ENCODE measurements at regions not wholly inside any gene's neighbourhood (a gene's known extent, or its start where the extent isn't known, plus 50 kb on each side); places are given as distances from the start of the nearest gene placed in this dataset.
"Not testable (repeated sequence)": the region's sequence is repeated elsewhere in the genome, so short reads cannot be mapped to it uniquely, and the experiment has no call there.

DNA sequence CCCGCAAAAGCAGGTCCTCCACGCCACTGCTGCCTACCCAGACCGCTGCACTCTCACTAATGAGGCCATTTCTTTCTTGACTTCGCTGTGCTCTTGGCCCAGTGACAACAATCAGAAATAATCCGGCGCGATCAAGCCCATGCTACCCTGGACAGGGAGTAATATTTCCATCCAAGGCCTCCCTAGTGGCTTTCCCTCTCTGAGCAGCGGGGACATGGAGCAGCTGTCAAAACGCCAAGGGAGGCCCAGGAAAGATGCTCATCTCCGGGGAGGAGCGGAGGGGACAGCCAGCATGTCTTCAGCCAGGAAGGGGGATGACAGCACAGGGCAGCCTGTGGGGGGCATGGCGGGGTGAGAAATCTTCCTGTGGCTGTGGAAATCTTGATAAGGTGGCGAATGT is 154.9 kb downstream of the SEPTIN7 start:
- H3K27me3 ChIP-seq; H3K27ac ChIP-seq; DNase-seq; H3K4me3 ChIP-seq; H3K36me3 ChIP-seq; intact Hi-C loops (cut with DNase I; ENCODE audit: low total_unique reads); H3K9me3 ChIP-seq; H3K4me1 ChIP-seq; in situ Hi-C loops (cut with MboI; ENCODE audit: low pct_ligation_motif_present in 1 of 4, low pct_unique_long_range_greater_than_20kb in 1 of 4, low sequenced_read_pairs in 3 of 4): not testable (repeated sequence)
- 50 to 85% methylated on average over 2 to 13 of the region's 13 CpGs for WGBS, 2 donors (ENCODE audit: low coverage in 1 of 2)

DNA sequence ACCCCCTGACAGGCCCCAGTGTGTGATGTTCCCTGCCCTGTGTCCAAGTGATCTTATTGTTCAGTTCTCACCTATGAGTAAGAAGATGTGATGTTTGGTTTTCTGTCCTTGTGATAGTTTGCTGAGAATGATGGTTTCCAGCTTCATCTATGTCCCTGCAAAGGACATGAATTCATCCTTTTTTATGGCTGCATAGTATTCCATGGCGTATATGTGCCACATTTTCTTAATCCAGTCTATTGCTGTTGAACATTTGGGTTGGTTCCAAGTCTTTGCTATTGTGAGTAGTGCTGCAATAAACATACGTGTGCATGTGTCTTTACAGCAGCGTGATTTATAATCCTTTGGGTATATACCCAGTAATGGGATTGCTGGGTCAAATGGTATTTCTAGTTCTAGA is 156.1 kb downstream of the SEPTIN7 start:
- in situ Hi-C loops (cut with MboI; ENCODE audit: low pct_ligation_motif_present in 1 of 4, low pct_unique_long_range_greater_than_20kb in 1 of 4, low sequenced_read_pairs in 3 of 4); H3K9me3 ChIP-seq; DNase-seq; H3K36me3 ChIP-seq; H3K4me3 ChIP-seq; H3K4me1 ChIP-seq; intact Hi-C loops (cut with DNase I; ENCODE audit: low total_unique reads); H3K27me3 ChIP-seq; H3K27ac ChIP-seq: not testable (repeated sequence)
- WGBS, 2 donors (ENCODE audit: low coverage in 1 of 2): 86 to 92% methylated on average over 3 of the region's 3 CpGs

DNA sequence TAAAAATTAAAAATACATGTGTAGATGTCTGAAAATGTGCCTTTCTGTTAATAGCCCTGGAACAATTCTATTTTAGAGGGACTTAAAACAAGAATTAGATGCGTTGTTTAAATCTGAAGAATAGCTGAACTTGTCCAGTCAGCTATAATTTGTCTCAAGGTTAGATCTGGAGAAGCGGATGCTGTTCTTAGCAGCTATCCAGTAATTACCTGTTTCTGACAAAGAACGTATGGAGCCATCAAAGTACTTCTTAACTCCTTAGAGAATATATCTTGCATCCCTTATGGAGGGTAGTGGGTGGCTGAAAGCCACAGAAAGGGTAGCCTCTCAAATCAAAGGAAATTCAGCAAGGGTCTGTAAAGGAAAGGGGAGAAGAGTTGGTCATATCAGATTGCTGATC is 160.4 kb downstream of the SEPTIN7 start:
- intact Hi-C loops (cut with DNase I; ENCODE audit: low total_unique reads); DNase-seq; H3K27me3 ChIP-seq; in situ Hi-C loops (cut with MboI; ENCODE audit: low pct_ligation_motif_present in 1 of 4, low pct_unique_long_range_greater_than_20kb in 1 of 4, low sequenced_read_pairs in 3 of 4); H3K36me3 ChIP-seq; H3K27ac ChIP-seq; H3K4me3 ChIP-seq; H3K4me1 ChIP-seq; H3K9me3 ChIP-seq: not testable (repeated sequence)
- 71 to 91% methylated on average over 3 of the region's 3 CpGs for WGBS, 2 donors (ENCODE audit: low coverage in 1 of 2)

DNA sequence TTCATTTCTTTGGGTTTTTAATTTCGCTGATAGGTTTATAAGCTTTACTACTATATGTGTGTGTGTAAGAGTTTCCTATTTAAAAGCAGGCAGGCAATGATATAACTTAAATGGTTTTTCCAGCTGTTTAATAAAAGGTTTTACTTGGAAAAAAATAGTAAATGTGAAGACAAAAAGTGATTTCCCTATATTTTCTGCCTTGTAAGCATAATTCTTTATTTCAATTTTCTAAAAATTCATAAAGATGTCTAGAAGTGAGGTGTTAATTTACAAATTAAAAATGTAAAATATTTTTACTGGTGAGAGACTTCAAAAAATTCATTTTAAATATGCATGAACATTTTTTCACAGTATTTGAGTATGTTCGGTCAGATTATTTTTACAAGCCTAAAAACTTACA is 161.8 kb downstream of the SEPTIN7 start:
- intact Hi-C loops (cut with DNase I; ENCODE audit: low total_unique reads); H3K4me1 ChIP-seq; DNase-seq; H3K9me3 ChIP-seq; H3K27me3 ChIP-seq; H3K27ac ChIP-seq; in situ Hi-C loops (cut with MboI; ENCODE audit: low pct_ligation_motif_present in 1 of 4, low pct_unique_long_range_greater_than_20kb in 1 of 4, low sequenced_read_pairs in 3 of 4); H3K36me3 ChIP-seq; H3K4me3 ChIP-seq: not testable (repeated sequence)
- 96 to 100% methylated on average over 2 of the region's 2 CpGs for WGBS, 2 donors (ENCODE audit: low coverage in 1 of 2)

DNA sequence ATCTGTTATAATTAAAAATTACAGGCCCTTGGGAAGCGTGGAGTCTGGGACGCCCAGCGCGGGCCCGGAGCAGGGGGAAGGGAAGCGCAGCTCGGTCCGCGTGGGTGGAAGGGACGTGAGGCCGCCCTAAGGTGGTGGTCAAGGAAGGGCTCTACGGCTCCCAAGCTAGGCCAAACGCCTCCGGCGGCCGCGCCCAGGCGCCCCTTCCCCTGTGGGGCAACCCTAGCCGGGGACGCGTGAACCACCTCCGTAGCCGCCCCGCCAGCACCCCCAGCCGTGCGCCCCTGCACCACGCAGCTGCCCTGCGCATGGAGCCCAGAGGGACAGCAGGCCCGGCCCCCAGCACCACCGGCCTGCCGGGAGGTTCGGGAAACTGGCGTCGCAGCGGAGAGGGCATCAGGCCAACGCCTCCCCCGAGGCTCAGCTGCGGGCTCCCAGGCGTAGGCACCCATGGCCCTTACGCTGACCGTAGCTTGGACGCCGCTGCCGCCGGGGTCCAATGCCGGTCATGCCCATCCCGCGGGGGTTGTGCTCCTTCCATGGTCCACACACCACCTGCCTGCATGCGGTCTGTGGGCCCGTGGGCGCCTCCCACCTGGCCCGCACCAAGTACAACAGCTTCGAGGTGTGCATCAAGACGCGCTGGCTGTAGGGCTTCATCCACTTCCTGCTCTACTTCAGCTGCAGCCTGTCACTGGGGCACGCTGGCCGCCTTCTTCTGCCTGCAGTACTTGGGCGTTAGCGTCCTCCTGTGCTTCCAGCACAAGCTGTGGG is 166.7 kb downstream of the SEPTIN7 start:
- H3K27ac ChIP-seq: no peak overlapping the region
- 82 to 85% methylated on average over 7 to 56 of the region's 59 CpGs for WGBS, 2 donors (ENCODE audit: low coverage in 1 of 2)
- no peak overlapping the region for H3K4me3 ChIP-seq
- H3K4me1 ChIP-seq: peaks cover 0 to 2% (median 0%) of the 10 kb centered on the region in 4 donors
- H3K36me3 ChIP-seq: no peaks in the 10 kb centered on the region
- in situ Hi-C loops (cut with MboI; ENCODE audit: low pct_ligation_motif_present in 1 of 4, low pct_unique_long_range_greater_than_20kb in 1 of 4, low sequenced_read_pairs in 3 of 4): no loop called here
- TF ChIP-seq POLR2AphosphoS5 (IDR thresholded peaks at IDR 0.05) (no peak), EP300 (IDR thresholded peaks at IDR 0.05; ENCODE audit: low read depth) (no peak), POLR2A (IDR thresholded peaks at IDR 0.05) (no peak)
- TF ChIP-seq, protein P1, sequence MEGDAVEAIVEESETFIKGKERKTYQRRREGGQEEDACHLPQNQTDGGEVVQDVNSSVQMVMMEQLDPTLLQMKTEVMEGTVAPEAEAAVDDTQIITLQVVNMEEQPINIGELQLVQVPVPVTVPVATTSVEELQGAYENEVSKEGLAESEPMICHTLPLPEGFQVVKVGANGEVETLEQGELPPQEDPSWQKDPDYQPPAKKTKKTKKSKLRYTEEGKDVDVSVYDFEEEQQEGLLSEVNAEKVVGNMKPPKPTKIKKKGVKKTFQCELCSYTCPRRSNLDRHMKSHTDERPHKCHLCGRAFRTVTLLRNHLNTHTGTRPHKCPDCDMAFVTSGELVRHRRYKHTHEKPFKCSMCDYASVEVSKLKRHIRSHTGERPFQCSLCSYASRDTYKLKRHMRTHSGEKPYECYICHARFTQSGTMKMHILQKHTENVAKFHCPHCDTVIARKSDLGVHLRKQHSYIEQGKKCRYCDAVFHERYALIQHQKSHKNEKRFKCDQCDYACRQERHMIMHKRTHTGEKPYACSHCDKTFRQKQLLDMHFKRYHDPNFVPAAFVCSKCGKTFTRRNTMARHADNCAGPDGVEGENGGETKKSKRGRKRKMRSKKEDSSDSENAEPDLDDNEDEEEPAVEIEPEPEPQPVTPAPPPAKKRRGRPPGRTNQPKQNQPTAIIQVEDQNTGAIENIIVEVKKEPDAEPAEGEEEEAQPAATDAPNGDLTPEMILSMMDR (IDR thresholded peaks at IDR 0.05): no peak
- peaks cover 11% of the 10 kb centered on the region for H3K27me3 ChIP-seq
- intact Hi-C loops (cut with DNase I; ENCODE audit: low total_unique reads): no loop called here
- DNase-seq: no peak
- H3K9me3 ChIP-seq: no peaks in the 10 kb centered on the region

DNA sequence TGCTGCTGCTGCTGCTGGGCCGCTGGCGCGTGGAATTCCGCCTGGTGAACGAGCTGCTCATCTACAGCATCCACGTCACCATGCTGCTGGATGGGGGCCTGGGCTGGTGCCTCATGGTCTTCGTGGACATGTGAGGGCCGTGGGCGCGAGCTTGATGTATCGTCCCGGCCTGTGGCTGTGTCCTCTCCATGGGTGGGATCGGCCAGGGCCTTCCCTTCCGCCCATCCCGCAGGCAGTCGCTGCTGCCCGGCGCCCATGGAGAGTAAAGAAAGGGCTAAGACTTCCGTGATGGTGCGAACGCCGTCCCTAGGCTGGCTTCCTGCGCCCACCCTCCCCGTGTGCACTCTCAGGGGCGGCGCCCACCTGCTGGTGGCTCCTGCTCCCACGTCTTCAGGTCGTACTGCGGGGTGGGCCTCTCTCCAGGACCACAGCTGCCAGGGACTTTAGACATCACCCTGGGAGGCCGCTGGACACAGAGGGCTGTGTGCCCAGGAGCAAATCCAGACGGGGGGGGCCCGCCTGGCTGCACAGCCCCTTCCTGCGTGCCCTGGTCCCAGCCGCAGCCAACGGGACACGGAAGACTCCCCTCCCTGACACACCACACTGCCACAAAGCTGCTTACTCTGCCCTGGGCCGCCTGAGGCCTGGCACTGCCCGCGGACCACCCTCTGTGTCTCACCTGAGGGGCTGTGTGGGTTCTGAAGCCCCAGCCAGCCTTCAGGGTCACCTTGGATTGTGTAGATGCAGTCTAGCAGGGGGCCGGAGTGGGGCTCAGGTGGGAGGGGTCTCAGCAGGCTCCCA is 167.5 kb downstream of the SEPTIN7 start:
- H3K36me3 ChIP-seq: no peaks in the 10 kb centered on the region
- no peak overlapping the region for H3K4me3 ChIP-seq
- no peak for DNase-seq
- peaks cover 0 to 2% (median 0%) of the 10 kb centered on the region in 4 donors for H3K4me1 ChIP-seq
- no peaks in the 10 kb centered on the region for H3K9me3 ChIP-seq
- TF ChIP-seq POLR2AphosphoS5 (IDR thresholded peaks at IDR 0.05): no peak
- TF ChIP-seq, protein P1 (IDR thresholded peaks at IDR 0.05): no peak
- no peak for TF ChIP-seq EP300 (IDR thresholded peaks at IDR 0.05; ENCODE audit: low read depth)
- no peak for TF ChIP-seq POLR2A (IDR thresholded peaks at IDR 0.05)
- H3K27me3 ChIP-seq: peaks cover 16% of the 10 kb centered on the region
- WGBS, 2 donors (ENCODE audit: low coverage in 1 of 2): 95% methylated on average over 40 of the region's 40 CpGs; no CpG with 5 or more reads in 1 of the 2 donors
- intact Hi-C loops (cut with DNase I; ENCODE audit: low total_unique reads) (no loop called here), in situ Hi-C loops (cut with MboI; ENCODE audit: low pct_ligation_motif_present in 1 of 4, low pct_unique_long_range_greater_than_20kb in 1 of 4, low sequenced_read_pairs in 3 of 4) (no loop called here)
- no peak overlapping the region for H3K27ac ChIP-seq
